ENCODE measurements at regions not wholly inside any gene's neighbourhood (a gene's known extent, or its start where the extent isn't known, plus 50 kb on each side); places are given as distances from the start of the nearest gene placed in this dataset.
A peak's percentile ranks its signal among the peaks of the same experiment; 100 is the strongest.

DNA sequence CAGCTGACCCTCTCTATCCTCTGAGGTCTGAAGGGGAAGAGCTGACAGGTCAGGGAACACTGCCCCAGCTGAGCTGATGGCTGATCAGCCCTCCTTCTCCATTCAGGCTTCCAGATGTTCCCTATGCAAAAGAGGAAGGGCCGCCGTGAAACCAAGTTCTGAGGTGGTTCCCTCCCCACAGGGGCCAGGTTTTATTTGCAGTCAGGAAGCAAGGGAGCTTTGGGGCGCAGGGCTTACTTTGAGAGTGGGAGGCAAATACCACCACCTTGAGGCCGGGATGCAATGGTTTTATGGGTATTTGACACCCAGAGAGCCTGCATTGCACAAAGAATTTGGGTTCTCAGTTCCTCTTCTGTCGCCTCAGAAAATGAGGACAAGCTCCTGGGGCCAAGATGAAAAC lies 186.9 kb downstream of the ARRDC4 start:
- H3K4me2 ChIP-seq (ENCODE audit: low read length), result peak overlapping the region; percentile 47; the same call in 1 of the 2 replicates

GRCh38 chr15:98150084-98150483 lies 189.6 kb downstream of the ARRDC4 start:
- H2AFZ ChIP-seq (ENCODE audit: low read length), result no peak overlapping the region
- peaks cover 91% of the 10 kb centered on the region for H3K4me1 ChIP-seq (ENCODE audit: insufficient read depth, low read length, severe bottlenecking)
- peaks cover 5% of the 10 kb centered on the region for H3K36me3 ChIP-seq (ENCODE audit: insufficient read depth, low read length)
- peak overlapping the region; percentile 72 for H3K9ac ChIP-seq (ENCODE audit: low read length)
- no peaks in the 10 kb centered on the region for H4K20me1 ChIP-seq (ENCODE audit: insufficient read depth, low read length)
- peak overlapping the region; percentile 59 for H3K4me2 ChIP-seq (ENCODE audit: low read length)
- peaks cover 6% of the 10 kb centered on the region for H3K9me3 ChIP-seq (ENCODE audit: low read length)
- no peaks in the 10 kb centered on the region for H3F3A ChIP-seq (ENCODE audit: insufficient read depth, low read length)
- H3K9me2 ChIP-seq (ENCODE audit: low read depth, low read length), result no peaks in the 10 kb centered on the region
- TF ChIP-seq EZH2 (IDR thresholded peaks at IDR 0.05; ENCODE audit: borderline replicate concordance, low read length), result no peak
- TF ChIP-seq, protein P1, sequence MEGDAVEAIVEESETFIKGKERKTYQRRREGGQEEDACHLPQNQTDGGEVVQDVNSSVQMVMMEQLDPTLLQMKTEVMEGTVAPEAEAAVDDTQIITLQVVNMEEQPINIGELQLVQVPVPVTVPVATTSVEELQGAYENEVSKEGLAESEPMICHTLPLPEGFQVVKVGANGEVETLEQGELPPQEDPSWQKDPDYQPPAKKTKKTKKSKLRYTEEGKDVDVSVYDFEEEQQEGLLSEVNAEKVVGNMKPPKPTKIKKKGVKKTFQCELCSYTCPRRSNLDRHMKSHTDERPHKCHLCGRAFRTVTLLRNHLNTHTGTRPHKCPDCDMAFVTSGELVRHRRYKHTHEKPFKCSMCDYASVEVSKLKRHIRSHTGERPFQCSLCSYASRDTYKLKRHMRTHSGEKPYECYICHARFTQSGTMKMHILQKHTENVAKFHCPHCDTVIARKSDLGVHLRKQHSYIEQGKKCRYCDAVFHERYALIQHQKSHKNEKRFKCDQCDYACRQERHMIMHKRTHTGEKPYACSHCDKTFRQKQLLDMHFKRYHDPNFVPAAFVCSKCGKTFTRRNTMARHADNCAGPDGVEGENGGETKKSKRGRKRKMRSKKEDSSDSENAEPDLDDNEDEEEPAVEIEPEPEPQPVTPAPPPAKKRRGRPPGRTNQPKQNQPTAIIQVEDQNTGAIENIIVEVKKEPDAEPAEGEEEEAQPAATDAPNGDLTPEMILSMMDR (IDR thresholded peaks at IDR 0.05; ENCODE audit: low read length), result no peak
- H3K4me3 ChIP-seq (ENCODE audit: low read depth, low read length, poor library complexity, severe bottlenecking), result peak overlapping the region; percentile 36
- H3K27me3 ChIP-seq (ENCODE audit: insufficient read depth, low read length), result no peaks in the 10 kb centered on the region
- no peaks in the 10 kb centered on the region for H3K79me2 ChIP-seq (ENCODE audit: insufficient read depth, low read length)
- H3K27ac ChIP-seq (ENCODE audit: low read depth, low read length, poor library complexity, severe bottlenecking), result peak overlapping the region; percentile 99

More for the DNA sequence above, 186.9 kb downstream of the ARRDC4 start:
- Histone ChIP-seq H3K9me3 (ENCODE audit: low read length) (no peaks in the 10 kb centered on the region; the same call in 1 of the 2 replicates), H2AFZ (ENCODE audit: low read length) (no peak overlapping the region), H3K79me2 (ENCODE audit: insufficient read depth, low read length) (no peaks in the 10 kb centered on the region), H3K4me1 (ENCODE audit: insufficient read depth, low read length, severe bottlenecking) (peaks cover 100% of the 10 kb centered on the region), H3K4me3 (ENCODE audit: low read depth, low read length, poor library complexity, severe bottlenecking) (peak overlapping the region; percentile 30), H3K9me2 (ENCODE audit: low read depth, low read length) (no peaks in the 10 kb centered on the region), H3K9ac (ENCODE audit: low read length) (peak overlapping the region; percentile 64), H3K36me3 (ENCODE audit: insufficient read depth, low read length) (no peaks in the 10 kb centered on the region), H3K27ac (ENCODE audit: low read depth, low read length, poor library complexity, severe bottlenecking) (peak overlapping the region; percentile 99), H3K27me3 (ENCODE audit: insufficient read depth, low read length) (no peaks in the 10 kb centered on the region), H3F3A (ENCODE audit: insufficient read depth, low read length) (no peaks in the 10 kb centered on the region), H4K20me1 (ENCODE audit: insufficient read depth, low read length) (no peaks in the 10 kb centered on the region)
- TF ChIP-seq, protein P1 (IDR thresholded peaks at IDR 0.05; ENCODE audit: low read length), result peak; percentile 37; the same call in 1 of the 2 replicates
- TF ChIP-seq EZH2 (IDR thresholded peaks at IDR 0.05; ENCODE audit: borderline replicate concordance, low read length), result no peak

- Histone ChIP-seq H3F3A (ENCODE audit: insufficient read depth, low read length) (no peaks in the 10 kb centered on the region), H3K79me2 (ENCODE audit: insufficient read depth, low read length) (no peaks in the 10 kb centered on the region), H2AFZ (ENCODE audit: low read length) (no peak overlapping the region), H3K9ac (ENCODE audit: low read length) (peak overlapping the region; percentile 72), H4K20me1 (ENCODE audit: insufficient read depth, low read length) (no peaks in the 10 kb centered on the region), H3K4me1 (ENCODE audit: insufficient read depth, low read length, severe bottlenecking) (peaks cover 91% of the 10 kb centered on the region), H3K4me2 (ENCODE audit: low read length) (peak overlapping the region; percentile 59), H3K36me3 (ENCODE audit: insufficient read depth, low read length) (peaks cover 5% of the 10 kb centered on the region), H3K27ac (ENCODE audit: low read depth, low read length, poor library complexity, severe bottlenecking) (peak overlapping the region; percentile 99), H3K9me2 (ENCODE audit: low read depth, low read length) (no peaks in the 10 kb centered on the region), H3K9me3 (ENCODE audit: low read length) (peaks cover 6% of the 10 kb centered on the region), H3K27me3 (ENCODE audit: insufficient read depth, low read length) (no peaks in the 10 kb centered on the region), H3K4me3 (ENCODE audit: low read depth, low read length, poor library complexity, severe bottlenecking) (peak overlapping the region; percentile 36)
- no peak for TF ChIP-seq EZH2 (IDR thresholded peaks at IDR 0.05; ENCODE audit: borderline replicate concordance, low read length)
- TF ChIP-seq, protein P1 (IDR thresholded peaks at IDR 0.05; ENCODE audit: low read length), result no peak
These were observed 190.0 kb downstream of the ARRDC4 start for GRCh38 chr15:98150536-98150935.
